SU-DHL-6 (cell line): ENCODE measurements at regions not wholly inside any gene's neighbourhood (a gene's known extent, or its start where the extent isn't known, plus 50 kb on each side); places are given as distances from the start of the nearest gene placed in this dataset.

ENCODE experiments used
- H2AFZ ChIP-seq: fragments of 200-600 bp; sonication (generic); 2 replicates; pipeline ENCODE4 v1.6.1; 2014; ENCODE audit warnings: low read depth, mild to moderate bottlenecking, moderate library complexity, mixed read lengths, antibody characterized with exemption, low read length; ENCODE audit not compliant: severe bottlenecking
- H3F3A ChIP-seq: fragments of 200-600 bp; shearing (Covaris generic); 2 replicates; pipeline ENCODE4 v1.6.0; 2016; ENCODE audit warnings: antibody characterized with exemption, mild to moderate bottlenecking; ENCODE audit not compliant: insufficient read depth
- H3K27ac ChIP-seq: fragments of 200-600 bp; sonication (generic); 2 replicates; pipeline ENCODE4 v1.5.1; 2016; ENCODE audit warnings: low read depth, mild to moderate bottlenecking, low read length, moderate library complexity, mixed read lengths
- H3K27me3 ChIP-seq: fragments of 200-600 bp; sonication (generic), shearing (Covaris generic); 2 replicates; pipeline ENCODE4 v1.6.0; 2014; ENCODE audit warnings: mild to moderate bottlenecking, low read length
- H3K36me3 ChIP-seq: fragments of 200-600 bp; sonication (generic); 2 replicates; pipeline ENCODE4 v1.6.1; 2014; ENCODE audit warnings: mild to moderate bottlenecking, low read length, mixed read lengths
- H3K4me2 ChIP-seq: fragments of 300-600, 200-600 bp; shearing (Covaris generic), sonication (generic); 2 replicates; pipeline ENCODE4 v1.6.0; 2014; ENCODE audit warnings: low read length, low read depth, mild to moderate bottlenecking; ENCODE audit not compliant: poor library complexity, severe bottlenecking
- H3K4me3 ChIP-seq: fragments of 200-600 bp; sonication (generic); 2 replicates; pipeline ENCODE4 v1.5.1; 2014; ENCODE audit warnings: antibody characterized with exemption, low read length, mild to moderate bottlenecking, mixed read lengths; ENCODE audit not compliant: insufficient read depth, poor library complexity, severe bottlenecking
- H3K79me2 ChIP-seq: fragments of 200-600 bp; sonication (generic); 2 replicates; pipeline ENCODE4 v1.6.1; 2014; ENCODE audit warnings: mild to moderate bottlenecking, low read length, moderate library complexity; ENCODE audit not compliant: insufficient read depth
- H3K9ac ChIP-seq: fragments of 200-600 bp; sonication (generic); 2 replicates; pipeline ENCODE4 v1.7.0; 2014; ENCODE audit warnings: mild to moderate bottlenecking, low read length
- H3K9me2 ChIP-seq: fragments of 200-600 bp; sonication (generic); replicated peaks from 2 replicates; pipeline ENCODE4 v1.6.1; 2014; ENCODE audit warnings: low read length; ENCODE audit not compliant: insufficient read depth
- H3K9me3 ChIP-seq: fragments of 200-600 bp; sonication (generic); 2 replicates; pipeline ENCODE4 v1.6.1; 2014; ENCODE audit warnings: low read length, mixed read lengths; ENCODE audit not compliant: insufficient read depth
- H4K20me1 ChIP-seq: fragments of 200-600 bp; sonication (generic); 2 replicates; pipeline ENCODE4 v1.6.1; 2014; ENCODE audit warnings: low read depth, mild to moderate bottlenecking, antibody characterized with exemption, low read length, moderate library complexity, mixed read lengths
- CTCF ChIP-seq: fragments of 200-600 bp; sonication (generic); IDR thresholded peaks from one replicate; pipeline ENCODE4 v1.5.1; 2017; ENCODE audit warnings: antibody characterized with exemption, mild to moderate bottlenecking, low read length, moderate library complexity; ENCODE audit not compliant: insufficient read depth, poor library complexity, severe bottlenecking
- EZH2phosphoT487 ChIP-seq: fragments of 200-600 bp; sonication (generic), shearing (Covaris generic); conservative IDR thresholded peaks from 2 replicates; pipeline ENCODE4 v1.6.1; 2018; ENCODE audit warnings: mild to moderate bottlenecking, antibody characterized with exemption, low read length, moderate library complexity, mixed read lengths

DNA sequence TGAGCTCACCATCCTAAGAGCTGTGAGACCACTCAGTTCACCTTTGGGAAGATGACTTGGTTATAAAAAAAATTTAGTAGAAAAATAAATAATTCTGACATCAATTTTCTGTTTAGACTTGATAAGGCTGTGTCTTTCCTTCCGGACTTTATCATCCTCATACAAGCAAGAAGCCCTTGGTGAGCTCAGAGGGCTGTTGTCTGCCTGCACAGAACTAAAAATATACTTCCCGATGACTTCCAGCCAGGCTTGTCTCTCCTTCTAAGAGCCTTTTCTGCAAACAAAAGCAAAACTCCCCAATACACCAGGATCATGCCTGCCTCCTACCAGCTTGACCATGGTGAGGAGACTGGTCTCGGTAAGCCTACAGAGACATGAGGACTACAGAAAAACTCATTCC is 58.3 kb upstream of the PHOX2B start:
- Histone ChIP-seq H3F3A (no peaks in the 10 kb centered on the region), H3K27ac (no peak overlapping the region), H2AFZ (no peak overlapping the region), H3K4me2 (no peak overlapping the region), H3K4me3 (no peak overlapping the region), H3K9me3 (no peaks in the 10 kb centered on the region), H3K36me3 (no peaks in the 10 kb centered on the region), H4K20me1 (no peaks in the 10 kb centered on the region), H3K27me3 (no peaks in the 10 kb centered on the region), H3K9me2 (no peaks in the 10 kb centered on the region), H3K9ac (no peak overlapping the region), H3K79me2 (no peaks in the 10 kb centered on the region)
- no peak for TF ChIP-seq EZH2phosphoT487

- no peak overlapping the region for H3K27ac ChIP-seq
- H3K79me2 ChIP-seq: no peaks in the 10 kb centered on the region
- TF ChIP-seq CTCF (no peak), EZH2phosphoT487 (no peak)
- no peaks in the 10 kb centered on the region for H3F3A ChIP-seq
- H3K9ac ChIP-seq: no peak overlapping the region
- no peak overlapping the region for H3K4me3 ChIP-seq
- H3K9me3 ChIP-seq: no peaks in the 10 kb centered on the region
- no peaks in the 10 kb centered on the region for H4K20me1 ChIP-seq
- no peak overlapping the region for H2AFZ ChIP-seq
- H3K36me3 ChIP-seq: no peaks in the 10 kb centered on the region
- no peaks in the 10 kb centered on the region for H3K27me3 ChIP-seq
- no peak overlapping the region for H3K4me2 ChIP-seq
- H3K9me2 ChIP-seq: no peaks in the 10 kb centered on the region
Observed at GRCh38 chr4:41802590-41802989, 54.1 kb upstream of the PHOX2B start.

DNA sequence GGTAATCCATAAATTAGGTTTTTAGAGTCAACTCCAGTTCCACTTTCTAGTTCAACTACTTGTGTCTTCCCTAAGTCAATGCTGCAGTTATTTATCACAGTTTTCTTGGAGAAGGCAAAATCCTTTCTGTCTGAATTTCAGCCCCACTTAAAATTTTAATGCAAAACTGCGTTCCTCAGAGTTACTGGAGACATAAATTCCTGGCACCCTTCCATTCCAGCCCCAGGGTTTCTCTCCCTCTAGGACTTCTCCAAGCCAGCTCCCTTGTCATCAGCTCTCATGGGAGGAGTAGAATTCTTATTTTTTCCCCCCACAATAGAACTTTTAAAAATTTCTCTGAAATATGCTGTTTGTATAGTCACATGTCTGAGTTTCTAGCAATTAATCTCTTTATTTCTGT is 50.6 kb upstream of the PHOX2B start:
- Histone ChIP-seq H3K36me3 (no peaks in the 10 kb centered on the region), H3K9me3 (no peaks in the 10 kb centered on the region), H4K20me1 (no peaks in the 10 kb centered on the region), H3K4me3 (no peak overlapping the region), H3K4me2 (no peak overlapping the region), H3K9ac (no peak overlapping the region), H2AFZ (no peak overlapping the region), H3K27ac (no peak overlapping the region), H3F3A (no peaks in the 10 kb centered on the region), H3K79me2 (no peaks in the 10 kb centered on the region), H3K27me3 (no peaks in the 10 kb centered on the region), H3K9me2 (no peaks in the 10 kb centered on the region)
- TF ChIP-seq EZH2phosphoT487 (no peak), CTCF (no peak)
